ENCODE measurements at regions not wholly inside any gene's neighbourhood (a gene's known extent, or its start where the extent isn't known, plus 50 kb on each side); places are given as distances from the start of the nearest gene placed in this dataset.

GRCh38 chr16:79540825-79541595 lies 59.5 kb downstream of the MAF start:
- no peak overlapping the region for H3K4me3 ChIP-seq
- no peak overlapping the region for H3K4me2 ChIP-seq (ENCODE audit: insufficient read depth, low read length)
- BruUV-seq (replicated peaks), result no TSS peak
- H3K27ac ChIP-seq (ENCODE audit: extremely low read depth, low read depth, low read length), result no peak overlapping the region
- ChIA-PET CTCF (ENCODE audit: low intra/inter-chr PET ratio) (interaction anchor here (0.7 kb wide), 1 partner anchor 206 kb away, joined by 3 read pairs; no protein-coding TSS in a partner anchor), POLR2A (no interaction called here)
- no peaks in the 10 kb centered on the region for H4K20me1 ChIP-seq (replicated peaks; ENCODE audit: control insufficient read depth, insufficient read depth, low read length)
- no peak overlapping the region for H2AFZ ChIP-seq (ENCODE audit: low read depth, low read length)
- intact Hi-C loops (cut with micrococcal nuclease) (no loop called here), in situ Hi-C loops (cut with MboI) (no loop called here)
- peaks cover 5 to 27% of the 10 kb centered on the region in 2 experiments; a peak in 4 of 5 replicates for H3K27me3 ChIP-seq (ENCODE audit: control insufficient read depth in 2 of 2, insufficient read depth in 2 of 2, low read length in 2 of 2)
- no peaks in the 10 kb centered on the region for H3K4me1 ChIP-seq (replicated peaks in 1 of 2; ENCODE audit: control insufficient read depth in 2 of 2, insufficient read depth in 2 of 2, low read length in 2 of 2)
- no peaks in the 10 kb centered on the region for H3K9me3 ChIP-seq (replicated peaks; ENCODE audit: control insufficient read depth, insufficient read depth, low read depth, low read length)
- 9% methylated on average over 15 of the region's 15 CpGs for WGBS (ENCODE audit: insufficient coverage, low coverage, missing lambda C conversion rate)
- FAIRE-seq (no peak), DNase-seq (ENCODE audit: extremely low read depth in 1 of 4, low spot score in 3 of 4) (no peak), ATAC-seq (no peak)
- no peaks in the 10 kb centered on the region for H3K9me1 ChIP-seq (ENCODE audit: control insufficient read depth, insufficient read depth, low read length)
- H3K36me3 ChIP-seq (ENCODE audit: control insufficient read depth, insufficient read depth, low read length), result no peaks in the 10 kb centered on the region
- no peaks in the 10 kb centered on the region for H3K79me2 ChIP-seq (ENCODE audit: control insufficient read depth, insufficient read depth, low read length)
- H3K9ac ChIP-seq (ENCODE audit: insufficient read depth in 1 of 2, low read depth in 2 of 2, low read length in 2 of 2), result no peak overlapping the region
- TF ChIP-seq LEF1 (IDR thresholded peaks at IDR 0.05) (no peak), ZNF175 (CRISPR knock-in tag; IDR thresholded peaks at IDR 0.05; ENCODE audit: low read depth) (no peak), ZNF77 (CRISPR knock-in tag; IDR thresholded peaks at IDR 0.05) (no peak), MCM7 (IDR thresholded peaks at IDR 0.05) (no peak), MAFG (tag; conservative IDR thresholded peaks at IDR 0.05) (no peak), ZNF561 (CRISPR knock-in tag; conservative IDR thresholded peaks at IDR 0.05) (no peak), RB1 (IDR thresholded peaks at IDR 0.05; ENCODE audit: low read depth) (no peak), ZHX1 (conservative IDR thresholded peaks at IDR 0.05; ENCODE audit: low read length) (no peak), IRF1 (CRISPR knock-in tag; IDR thresholded peaks at IDR 0.05; ENCODE audit: borderline replicate concordance) (no peak), ZNF696 (CRISPR knock-in tag; conservative IDR thresholded peaks at IDR 0.05) (no peak), ZNF143 (CRISPR knock-in tag; IDR thresholded peaks at IDR 0.05) (no peak), ZKSCAN3 (CRISPR knock-in tag; IDR thresholded peaks at IDR 0.05) (no peak), U2AF2 (optimal IDR thresholded peaks at IDR 0.05; ENCODE audit: low read depth, low read length) (no peak), ZNF395 (CRISPR knock-in tag; IDR thresholded peaks at IDR 0.05) (no peak)
